Dedifferentiated amniotic fluid mesenchymal stem cell (primary cell): ENCODE measurements at regions not wholly inside any gene's neighbourhood (a gene's known extent, or its start where the extent isn't known, plus 50 kb on each side); places are given as distances from the start of the nearest gene placed in this dataset.
"Not testable (repeated sequence)": the region's sequence is repeated elsewhere in the genome, so short reads cannot be mapped to it uniquely, and the experiment has no call there.

Experiments
- DNase-seq: peaks from one replicate; pipeline ENCODE4 v3.0.0-alpha.2; 2016; ENCODE audit errors: extremely low spot score

- DNase-seq, result no peak
These were observed 371.3 kb upstream of the INTU start for GRCh38 chr4:127261476-127261875.

GRCh38 chr4:127268367-127268766 lies 364.4 kb upstream of the INTU start:
- DNase-seq, result no peak

GRCh38 chr4:127277023-127277422 lies 355.7 kb upstream of the INTU start:
- DNase-seq, result not testable (repeated sequence)

GRCh38 chr4:127284236-127284635 lies 348.5 kb upstream of the INTU start:
- DNase-seq, result no peak

- no peak for DNase-seq
These were observed 341.4 kb upstream of the INTU start for GRCh38 chr4:127291316-127291715.

GRCh38 chr4:127293496-127293895 lies 339.3 kb upstream of the INTU start:
- DNase-seq, result no peak

GRCh38 chr4:127304356-127304755 lies 328.4 kb upstream of the INTU start:
- DNase-seq, result peak; percentile 43

- DNase-seq, result no peak
These were observed 324.8 kb upstream of the INTU start for GRCh38 chr4:127307996-127308395.

- no peak for DNase-seq
These were observed 323.2 kb upstream of the INTU start for GRCh38 chr4:127309369-127310102.

- DNase-seq, result no peak
These were observed 321.4 kb upstream of the INTU start for GRCh38 chr4:127311371-127311770.

- DNase-seq, result no peak
These were observed 320.8 kb upstream of the INTU start for GRCh38 chr4:127311924-127312323.

- no peak for DNase-seq
These were observed 319.0 kb upstream of the INTU start for GRCh38 chr4:127313767-127314166.

GRCh38 chr4:127327491-127327890 lies 305.3 kb upstream of the INTU start:
- no peak for DNase-seq

GRCh38 chr4:127335073-127335620 lies 297.6 kb upstream of the INTU start:
- DNase-seq, result no peak

- no peak for DNase-seq
These were observed 297.0 kb upstream of the INTU start for GRCh38 chr4:127335732-127336131.

GRCh38 chr4:127343123-127343522 lies 289.6 kb upstream of the INTU start:
- not testable (repeated sequence) for DNase-seq

- no peak for DNase-seq
These were observed 288.7 kb upstream of the INTU start for GRCh38 chr4:127344071-127344470.

- no peak for DNase-seq
These were observed 284.8 kb upstream of the INTU start for GRCh38 chr4:127347936-127348335.

GRCh38 chr4:127352220-127353113 lies 280.3 kb upstream of the INTU start:
- DNase-seq, result no peak

- DNase-seq, result no peak
These were observed 277.0 kb upstream of the INTU start for GRCh38 chr4:127355743-127356142.

GRCh38 chr4:127357765-127358164 lies 275.0 kb upstream of the INTU start:
- DNase-seq, result no peak

GRCh38 chr4:127362686-127363085 lies 270.1 kb upstream of the INTU start:
- no peak for DNase-seq

- DNase-seq, result no peak
These were observed 268.4 kb upstream of the INTU start for GRCh38 chr4:127364397-127364796.
